Retinal pigment epithelial cell (primary cell): ENCODE measurements at regions not wholly inside any gene's neighbourhood (a gene's known extent, or its start where the extent isn't known, plus 50 kb on each side); places are given as distances from the start of the nearest gene placed in this dataset.

Source experiments
- DNase-seq: peaks from one replicate; pipeline ENCODE4 v3.0.0-alpha.2; 2010; ENCODE audit warnings: low read depth
- H3K4me3 ChIP-seq: 2 replicates; pipeline ENCODE4 v1.5.1; 2011; ENCODE audit warnings: mild to moderate bottlenecking, low read length, control low read depth, moderate library complexity
- CTCF ChIP-seq: conservative IDR thresholded peaks from 2 replicates; pipeline ENCODE4 v1.5.1; 2011; ENCODE audit warnings: low read depth, low read length, control low read depth, inconsistent platforms

DNA sequence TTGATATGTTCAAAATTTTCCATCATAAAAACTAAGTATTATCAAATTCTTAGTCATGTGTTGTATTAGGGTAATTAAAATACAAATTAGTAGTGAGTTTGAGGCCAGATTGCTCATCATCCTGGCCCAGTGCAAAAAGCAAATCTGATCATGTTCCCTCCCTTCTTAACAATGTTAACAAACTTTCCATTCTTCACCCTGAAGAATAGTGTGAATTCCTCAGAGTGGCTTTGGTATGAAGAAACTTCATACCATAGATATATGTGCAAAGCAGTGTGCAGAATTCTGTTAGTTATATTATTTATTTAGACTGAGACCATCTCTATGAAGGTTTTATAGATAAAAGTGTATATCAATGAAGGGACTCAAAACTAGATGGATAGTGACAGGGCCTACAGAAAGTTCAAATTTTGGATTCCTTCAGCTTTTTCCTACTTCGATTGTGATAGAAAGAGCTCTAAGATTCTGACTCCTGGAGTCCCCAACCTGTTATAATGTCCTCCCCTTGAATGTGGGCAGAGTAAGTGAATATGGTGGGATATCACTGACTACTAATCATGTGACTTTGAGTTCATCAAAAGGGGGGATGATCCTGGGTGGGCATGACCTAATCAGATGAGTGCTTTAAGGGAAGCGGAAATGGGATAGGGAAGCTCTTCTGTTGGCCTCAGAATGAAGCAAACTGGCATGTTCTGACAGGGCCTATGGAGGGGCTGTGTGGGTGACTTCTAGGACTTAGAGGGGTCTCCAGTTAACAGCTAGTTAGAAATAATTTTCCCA lies 271.4 kb downstream of the BTG1 start:
- no peak overlapping the region for H3K4me3 ChIP-seq
- TF ChIP-seq CTCF = no peak
- DNase-seq = no peak

GRCh38 chr12:91871751-91872150 lies 273.9 kb downstream of the BTG1 start:
- DNase-seq = no peak

GRCh38 chr12:91870872-91871707 lies 274.6 kb downstream of the BTG1 start:
- no peak overlapping the region for H3K4me3 ChIP-seq
- no peak for TF ChIP-seq CTCF
- no peak for DNase-seq

More at GRCh38 chr12:91871751-91872150, 273.9 kb downstream of the BTG1 start:
- H3K4me3 ChIP-seq = no peak overlapping the region
- no peak for TF ChIP-seq CTCF

GRCh38 chr12:91868054-91868453 lies 277.6 kb downstream of the BTG1 start:
- TF ChIP-seq CTCF = no peak

DNA sequence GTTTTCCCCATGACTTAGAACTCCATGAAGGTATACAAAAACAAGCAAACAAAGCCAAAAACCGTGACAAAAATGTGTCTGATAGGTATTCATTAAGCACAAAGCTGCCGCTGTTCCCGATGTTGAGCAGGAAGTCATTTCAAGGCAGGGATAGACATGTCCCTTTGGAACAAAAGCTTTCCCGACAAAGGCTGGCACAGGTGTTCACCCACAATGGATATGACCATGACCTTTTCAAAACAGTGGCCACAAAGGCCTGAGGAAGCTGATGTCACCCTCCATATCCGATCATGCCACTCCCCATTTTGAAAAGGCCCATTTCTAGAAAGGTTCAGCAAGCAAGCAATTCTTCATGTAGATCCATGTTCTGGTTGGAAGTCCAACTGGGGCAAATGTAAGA lies 279.1 kb downstream of the BTG1 start:
- TF ChIP-seq CTCF = no peak
- DNase-seq = no peak
- no peak overlapping the region for H3K4me3 ChIP-seq

More at GRCh38 chr12:91868054-91868453, 277.6 kb downstream of the BTG1 start:
- DNase-seq = no peak
- no peak overlapping the region for H3K4me3 ChIP-seq

DNA sequence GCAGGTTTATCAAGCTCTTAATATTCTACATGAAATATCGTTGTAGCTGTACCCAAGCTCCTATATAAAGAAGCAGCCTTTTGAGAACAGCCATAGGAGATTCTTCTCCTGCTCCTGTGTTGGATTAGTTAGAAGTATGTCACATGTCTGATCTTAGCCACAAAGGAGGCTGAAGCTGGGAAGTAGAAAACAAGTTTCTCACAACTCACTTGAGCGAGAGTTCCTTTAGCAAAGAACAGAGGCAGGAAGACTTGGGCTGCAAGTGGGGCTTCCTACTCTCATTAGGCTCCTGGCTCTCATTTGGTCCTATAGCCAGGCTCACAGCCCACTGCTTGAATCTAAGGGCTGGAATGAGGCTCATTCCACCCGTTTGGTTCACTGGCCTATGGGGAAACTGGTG lies 281.9 kb downstream of the BTG1 start:
- DNase-seq = no peak
- no peak overlapping the region for H3K4me3 ChIP-seq
- TF ChIP-seq CTCF = no peak
